ENCODE measurements at regions not wholly inside any gene's neighbourhood (a gene's known extent, or its start where the extent isn't known, plus 50 kb on each side); places are given as distances from the start of the nearest gene placed in this dataset.

- H3K9ac ChIP-seq (ENCODE audit: low read length) = no peak overlapping the region
- H3K27me3 ChIP-seq (ENCODE audit: insufficient read depth, low read depth, low read length) = no peaks in the 10 kb centered on the region
- H3K9me2 ChIP-seq (ENCODE audit: insufficient read depth, low read length) = no peaks in the 10 kb centered on the region
- no peak overlapping the region for H2AFZ ChIP-seq (ENCODE audit: low read depth, low read length)
- no peak overlapping the region for H3K4me3 ChIP-seq (ENCODE audit: low read length)
- no peaks in the 10 kb centered on the region for H4K20me1 ChIP-seq (ENCODE audit: insufficient read depth)
- H3K9me3 ChIP-seq (ENCODE audit: low read length) = peaks cover 5% of the 10 kb centered on the region
- H3K27ac ChIP-seq (ENCODE audit: low read length) = no peak overlapping the region
- TF ChIP-seq SMC3 (conservative IDR thresholded peaks at IDR 0.05; ENCODE audit: poor library complexity) (no peak), POLR2AphosphoS5 (IDR thresholded peaks at IDR 0.05) (no peak), TAF1 (IDR thresholded peaks at IDR 0.05; ENCODE audit: low read depth) (no peak), CTCF (IDR thresholded peaks at IDR 0.05; ENCODE audit: poor library complexity, severe bottlenecking) (no peak)
- H3K4me2 ChIP-seq (ENCODE audit: low read length) = no peak overlapping the region
- no peaks in the 10 kb centered on the region for H3F3A ChIP-seq (ENCODE audit: insufficient read depth, low read length, poor library complexity, severe bottlenecking)
- no peaks in the 10 kb centered on the region for H3K79me2 ChIP-seq (replicated peaks; ENCODE audit: insufficient read depth, low read length)
- no peaks in the 10 kb centered on the region for H3K36me3 ChIP-seq (ENCODE audit: insufficient read depth, low read length)
Measured at GRCh38 chr6:120735641-120736040, 598.6 kb downstream of the TBC1D32 start.

- Histone ChIP-seq H3F3A (ENCODE audit: insufficient read depth, low read length, poor library complexity, severe bottlenecking) (no peaks in the 10 kb centered on the region), H3K9me3 (ENCODE audit: low read length) (no peaks in the 10 kb centered on the region), H3K4me2 (ENCODE audit: low read length) (no peak overlapping the region), H4K20me1 (ENCODE audit: insufficient read depth) (no peaks in the 10 kb centered on the region), H3K4me3 (ENCODE audit: low read length) (no peak overlapping the region), H3K27ac (ENCODE audit: low read length) (no peak overlapping the region), H2AFZ (ENCODE audit: low read depth, low read length) (no peak overlapping the region), H3K9me2 (ENCODE audit: insufficient read depth, low read length) (no peaks in the 10 kb centered on the region), H3K79me2 (replicated peaks; ENCODE audit: insufficient read depth, low read length) (no peaks in the 10 kb centered on the region), H3K27me3 (ENCODE audit: insufficient read depth, low read depth, low read length) (no peaks in the 10 kb centered on the region), H3K9ac (ENCODE audit: low read length) (no peak overlapping the region), H3K36me3 (ENCODE audit: insufficient read depth, low read length) (no peaks in the 10 kb centered on the region)
- TF ChIP-seq SMC3 (conservative IDR thresholded peaks at IDR 0.05; ENCODE audit: poor library complexity) = no peak
- no peak for TF ChIP-seq CTCF (IDR thresholded peaks at IDR 0.05; ENCODE audit: poor library complexity, severe bottlenecking)
- no peak for TF ChIP-seq EZH2 (IDR thresholded peaks at IDR 0.05; ENCODE audit: borderline replicate concordance, insufficient read depth, low read length, poor library complexity, severe bottlenecking)
- TF ChIP-seq EP300 (conservative IDR thresholded peaks at IDR 0.05; ENCODE audit: poor library complexity, severe bottlenecking) = no peak
- TF ChIP-seq RAD21 (conservative IDR thresholded peaks at IDR 0.05) = no peak
- no peak for TF ChIP-seq TAF1 (IDR thresholded peaks at IDR 0.05; ENCODE audit: low read depth)
- TF ChIP-seq REST (IDR thresholded peaks at IDR 0.05; ENCODE audit: borderline replicate concordance) = no peak
Measured at GRCh38 chr6:120711255-120711654, 623.0 kb downstream of the TBC1D32 start.

Measured in neural cell (in vitro differentiated cells).